Tongue (tissue), 1 donor: ENCODE measurements at regions not wholly inside any gene's neighbourhood (a gene's known extent, or its start where the extent isn't known, plus 50 kb on each side); places are given as distances from the start of the nearest gene placed in this dataset.

Source experiments
- DNase-seq: peaks from one replicate; pipeline ENCODE4 v3.0.0-alpha.2; 2015

DNA sequence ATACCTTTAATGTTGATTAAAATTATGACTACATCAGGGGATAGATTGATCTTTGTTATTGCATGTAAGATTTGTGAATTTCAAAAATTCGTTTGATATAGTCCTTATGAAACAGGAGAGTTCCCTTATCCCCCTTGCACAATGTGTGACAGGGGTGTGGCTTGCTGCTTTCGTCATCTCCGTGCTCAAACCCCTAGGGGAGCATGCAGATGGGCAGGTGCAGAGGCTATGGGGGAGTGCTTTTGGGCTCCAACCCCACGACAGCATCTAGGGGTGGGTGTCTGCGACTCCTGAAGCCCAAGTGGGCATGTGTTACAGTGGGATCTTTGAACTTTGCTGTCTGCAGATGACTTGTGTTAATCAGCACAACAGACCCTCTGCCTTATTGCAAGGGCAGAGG lies 360.1 kb upstream of the GOLIM4 start:
- no peak for DNase-seq

- DNase-seq, result no peak
Observed at GRCh38 chr3:168453623-168454022, 357.9 kb upstream of the GOLIM4 start.

DNA sequence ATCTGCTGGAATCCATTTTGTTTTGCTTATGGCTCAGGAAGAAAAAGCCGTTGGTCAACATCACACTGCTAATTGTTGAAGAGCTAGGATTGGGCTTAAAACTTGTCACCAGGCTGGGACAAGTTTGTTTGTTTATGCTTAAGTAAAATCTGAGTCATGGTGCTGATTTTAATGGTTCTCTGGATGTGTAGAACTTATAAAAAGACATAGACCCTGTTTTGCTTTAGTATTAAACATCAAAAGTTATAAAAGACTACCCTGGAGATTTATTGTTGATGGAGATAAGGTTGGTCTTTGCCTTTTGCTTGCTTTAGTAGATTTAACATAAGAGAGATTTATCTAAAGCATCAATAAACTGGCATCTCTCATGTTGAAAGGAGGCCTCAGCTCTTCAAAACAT lies 348.2 kb upstream of the GOLIM4 start:
- no peak for DNase-seq

DNA sequence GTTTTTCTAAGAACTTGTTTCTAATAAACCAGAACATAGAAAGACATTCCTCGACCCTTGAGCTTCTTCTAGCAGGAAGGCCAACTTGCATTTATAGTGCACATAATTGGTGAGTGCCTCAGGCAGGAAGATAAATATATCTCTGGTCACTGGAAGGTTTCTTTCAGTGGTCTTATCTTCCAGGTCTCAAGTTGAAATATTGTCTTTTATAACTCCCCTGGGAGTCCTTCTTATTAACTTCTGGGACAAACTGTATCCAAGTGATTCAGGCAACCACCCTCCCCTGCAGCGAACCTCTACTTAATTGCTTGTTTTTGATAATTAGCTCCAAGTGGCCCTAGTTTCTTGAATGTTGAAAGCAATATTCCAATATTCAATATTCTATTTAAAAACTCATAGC lies 346.8 kb upstream of the GOLIM4 start:
- DNase-seq, result no peak

DNA sequence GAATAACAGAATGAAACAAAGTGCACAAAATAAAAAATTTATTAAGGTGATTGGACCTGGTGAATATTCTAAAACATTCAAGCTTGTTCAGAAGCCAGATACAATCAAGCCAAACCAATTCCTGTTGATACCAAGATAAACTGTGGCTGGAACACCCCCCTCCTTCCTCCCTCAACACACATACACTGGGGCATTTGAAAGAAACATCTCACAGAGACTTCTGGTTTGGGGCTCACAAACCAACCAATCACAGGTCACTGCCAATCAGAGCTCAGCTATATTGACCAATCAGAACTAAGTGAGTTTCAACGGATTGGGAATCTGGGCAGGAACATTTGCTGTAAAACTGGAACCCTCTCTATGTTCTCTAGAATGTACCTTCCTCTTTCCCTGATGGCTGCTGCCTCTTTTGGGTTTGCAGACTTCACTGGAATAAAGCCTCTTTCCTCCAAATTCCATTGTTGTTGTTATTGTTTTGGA lies 340.6 kb upstream of the GOLIM4 start:
- DNase-seq, result no peak

DNA sequence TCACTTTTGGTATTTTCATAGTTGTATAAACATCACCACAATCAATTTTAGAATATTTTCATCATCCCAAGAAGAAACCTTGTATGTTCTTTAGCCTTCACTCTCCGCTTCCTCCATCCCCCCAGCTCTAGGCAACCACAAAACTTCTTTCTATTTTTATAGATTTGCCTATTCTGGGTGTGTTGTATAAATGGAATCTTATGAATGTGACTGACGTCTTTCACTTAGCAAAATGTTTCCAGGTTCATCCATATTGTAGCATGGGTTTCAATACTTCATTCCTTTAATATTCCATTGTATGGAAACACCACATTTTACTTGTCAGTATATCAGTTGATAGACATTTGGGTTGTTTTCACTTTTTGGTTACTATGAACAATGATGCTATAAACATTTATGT lies 335.8 kb upstream of the GOLIM4 start:
- no peak for DNase-seq

DNA sequence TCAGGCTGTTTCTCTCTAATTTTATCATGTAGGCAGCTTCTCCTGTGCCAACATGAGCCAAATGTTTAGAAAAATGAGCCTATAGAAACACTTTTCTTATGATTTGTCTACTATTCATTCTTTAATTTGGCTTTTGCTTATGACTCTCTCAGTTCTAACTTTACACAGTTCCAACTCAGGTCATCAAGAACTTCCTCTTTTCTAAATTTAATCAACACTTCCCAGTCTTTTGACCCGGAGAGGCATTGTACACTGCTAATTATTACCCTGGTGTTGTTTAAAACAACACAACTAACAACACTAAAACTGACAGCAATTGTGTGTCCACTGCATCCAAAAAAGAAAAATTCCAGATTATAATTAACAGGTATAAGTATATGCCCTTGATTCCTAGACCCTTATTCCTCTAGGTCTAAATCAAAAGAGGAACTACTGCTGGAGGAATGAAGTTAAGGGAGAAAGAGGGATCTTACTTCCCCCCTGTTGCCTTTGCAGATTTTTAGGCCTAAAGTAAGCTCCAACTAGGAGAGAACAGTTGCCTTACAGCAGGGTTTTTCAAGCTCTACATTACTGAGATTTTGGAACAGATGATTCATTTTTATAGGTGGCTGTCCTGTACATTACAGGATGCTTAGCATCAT lies 332.2 kb upstream of the GOLIM4 start:
- DNase-seq, result no peak

- no peak for DNase-seq
Observed at GRCh38 chr3:168427156-168427555, 331.4 kb upstream of the GOLIM4 start.

- no peak for DNase-seq
Observed at GRCh38 chr3:168425936-168426595, 330.3 kb upstream of the GOLIM4 start.

- peak; percentile 6 for DNase-seq
Observed at GRCh38 chr3:168424059-168424734, 328.5 kb upstream of the GOLIM4 start.

GRCh38 chr3:168422843-168423242 lies 327.1 kb upstream of the GOLIM4 start:
- DNase-seq, result no peak

GRCh38 chr3:168419091-168419490 lies 323.4 kb upstream of the GOLIM4 start:
- DNase-seq, result no peak

DNA sequence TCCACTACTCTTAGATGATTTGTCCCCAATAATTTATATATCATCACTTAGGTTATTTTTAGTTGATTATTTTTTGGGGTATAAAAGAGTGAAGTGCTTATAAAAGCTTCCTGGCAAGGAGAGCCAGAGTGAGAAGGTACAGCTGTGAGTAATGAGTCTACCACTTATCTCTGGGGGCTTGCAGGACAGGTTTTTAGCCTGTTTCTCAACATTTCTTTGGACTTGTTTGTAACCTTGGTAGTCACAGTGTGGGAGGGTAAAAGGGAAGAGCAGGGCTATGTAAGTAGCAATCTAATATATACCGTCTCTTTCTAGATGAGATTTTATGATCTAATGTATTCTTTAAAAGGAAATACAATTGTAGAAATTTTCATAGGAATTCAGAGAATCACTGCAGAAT lies 321.3 kb upstream of the GOLIM4 start:
- peak; percentile 66 for DNase-seq

- DNase-seq, result no peak
Observed at GRCh38 chr3:168416446-168416845, 320.7 kb upstream of the GOLIM4 start.

DNA sequence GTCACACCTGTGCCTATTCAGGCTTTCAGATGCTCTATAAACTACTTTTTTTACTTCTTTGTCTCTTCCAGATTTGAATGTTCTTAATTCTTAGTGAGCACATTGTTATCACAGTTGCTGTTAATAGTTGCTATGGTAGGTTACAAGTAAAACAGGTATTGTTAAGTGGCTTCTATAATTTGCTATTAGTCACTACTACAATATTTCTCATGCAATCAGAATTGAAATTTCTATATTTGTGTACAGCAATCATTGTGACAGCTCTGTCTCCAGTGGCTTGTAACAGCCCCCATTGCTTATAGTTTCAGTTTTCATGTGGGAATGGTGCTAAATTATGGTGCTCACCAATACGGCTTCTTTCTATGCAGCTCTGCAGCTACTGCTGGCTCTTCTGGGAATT lies 318.4 kb upstream of the GOLIM4 start:
- no peak for DNase-seq

- no peak for DNase-seq
Observed at GRCh38 chr3:168407381-168407780, 311.7 kb upstream of the GOLIM4 start.

DNA sequence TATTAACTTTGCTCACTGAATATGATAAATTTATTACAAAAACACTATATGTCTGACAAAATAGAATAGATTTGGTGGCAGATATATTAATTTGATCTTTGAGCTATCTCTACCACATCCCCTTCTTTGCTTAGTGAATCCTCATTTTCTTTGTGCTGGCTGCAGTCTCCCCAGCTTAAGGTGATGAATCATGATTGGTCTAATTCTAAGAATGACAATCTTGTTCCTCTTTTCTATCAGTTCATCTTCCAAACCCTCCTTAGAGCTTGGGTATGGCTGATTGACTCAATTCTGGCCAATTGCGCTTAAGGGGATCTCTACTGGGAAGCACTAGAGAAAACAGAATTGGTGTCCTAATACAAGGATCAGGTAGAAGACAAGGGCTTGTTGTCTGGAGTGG lies 309.6 kb upstream of the GOLIM4 start:
- DNase-seq, result no peak

GRCh38 chr3:168398371-168399025 lies 302.8 kb upstream of the GOLIM4 start:
- no peak for DNase-seq

DNA sequence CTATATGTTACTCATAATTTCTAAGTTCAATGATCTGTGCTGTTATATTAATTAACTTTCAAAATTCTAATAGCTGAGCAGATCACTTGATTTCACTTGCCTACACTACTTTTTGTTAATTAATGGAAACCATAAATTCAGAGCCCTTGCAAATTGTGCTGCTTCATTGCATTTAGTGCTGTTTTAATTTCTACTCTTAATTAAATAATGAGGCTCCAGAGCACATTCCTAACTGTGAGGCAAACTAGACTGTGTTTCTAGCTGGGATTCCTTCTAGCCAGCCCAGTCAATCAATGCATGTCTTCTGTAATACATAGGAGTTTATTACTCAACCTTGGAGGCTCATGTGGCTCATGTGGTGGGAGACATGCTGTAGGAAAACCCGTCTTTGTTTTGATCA lies 301.1 kb upstream of the GOLIM4 start:
- DNase-seq, result no peak

DNA sequence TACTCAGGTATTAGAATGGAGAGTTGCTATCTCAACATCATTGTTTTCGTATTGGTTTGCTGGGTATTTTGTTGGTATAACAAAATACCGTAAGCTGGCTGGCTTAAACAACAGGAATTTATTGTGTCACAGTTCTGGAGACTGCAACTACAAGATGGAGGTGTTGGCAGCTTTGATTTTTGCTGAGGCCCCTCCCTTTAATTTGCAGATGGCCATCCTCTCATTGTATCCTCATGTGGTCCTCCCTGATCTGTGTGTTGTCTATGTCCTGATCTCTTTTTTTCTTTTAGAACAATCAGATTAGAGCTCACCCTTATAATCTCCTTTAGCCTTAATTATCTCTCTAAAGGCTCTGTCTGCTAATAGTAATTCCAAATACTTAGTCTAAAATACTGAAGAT lies 299.8 kb upstream of the GOLIM4 start:
- no peak for DNase-seq

GRCh38 chr3:168394439-168394838 lies 298.7 kb upstream of the GOLIM4 start:
- no peak for DNase-seq

GRCh38 chr3:168386301-168386700 lies 290.6 kb upstream of the GOLIM4 start:
- no peak for DNase-seq

- no peak for DNase-seq
Observed at GRCh38 chr3:168384990-168385389, 289.3 kb upstream of the GOLIM4 start.
